Loucy (cell line): ENCODE measurements at regions not wholly inside any gene's neighbourhood (a gene's known extent, or its start where the extent isn't known, plus 50 kb on each side); places are given as distances from the start of the nearest gene placed in this dataset.

Experiments
- H2AFZ ChIP-seq: fragments of 200-600 bp; sonication (generic); 2 replicates; pipeline ENCODE4 v1.6.0; 2016; ENCODE audit warnings: antibody characterized with exemption, mild to moderate bottlenecking, low read length, moderate library complexity
- H3F3A ChIP-seq: fragments of 200-600 bp; 2 replicates; pipeline ENCODE4 v1.6.0; 2016; ENCODE audit warnings: antibody characterized with exemption, low read depth, mild to moderate bottlenecking
- H3K27me3 ChIP-seq: fragments of 200-600 bp; sonication (generic); 2 replicates; pipeline ENCODE4 v1.6.1; 2014; ENCODE audit warnings: low read length, mild to moderate bottlenecking; ENCODE audit not compliant: insufficient read depth, poor library complexity, severe bottlenecking
- H3K36me3 ChIP-seq: fragments of 200-600 bp; sonication (generic); 2 replicates; pipeline ENCODE4 v1.6.1; 2016; ENCODE audit warnings: low read length; ENCODE audit not compliant: insufficient read depth
- H3K4me1 ChIP-seq: fragments of 200-600 bp; sonication (generic); 2 replicates; pipeline ENCODE4 v1.5.1; 2014; ENCODE audit warnings: low read length, mild to moderate bottlenecking; ENCODE audit not compliant: insufficient read depth, poor library complexity, severe bottlenecking
- H3K4me2 ChIP-seq: fragments of 200-600 bp; sonication (generic); 2 replicates; pipeline ENCODE4 v1.6.0; 2014; ENCODE audit warnings: antibody characterized with exemption, low read length, low read depth, mild to moderate bottlenecking; ENCODE audit not compliant: poor library complexity, severe bottlenecking
- H3K4me3 ChIP-seq: fragments of 200-600 bp; sonication (generic); 2 replicates; pipeline ENCODE4 v1.5.1; 2014; ENCODE audit warnings: low read length, mild to moderate bottlenecking, mixed read lengths; ENCODE audit not compliant: poor library complexity, severe bottlenecking
- H3K79me2 ChIP-seq: fragments of 200-600 bp; sonication (generic); 2 replicates; pipeline ENCODE4 v1.6.1; 2014; ENCODE audit warnings: low read length; ENCODE audit not compliant: insufficient read depth
- H3K9ac ChIP-seq: fragments of 200-600 bp; sonication (generic); 2 replicates; pipeline ENCODE4 v1.6.0; 2014; ENCODE audit warnings: mild to moderate bottlenecking, low read depth, low read length, moderate library complexity; ENCODE audit not compliant: poor library complexity, severe bottlenecking
- H3K9me2 ChIP-seq: fragments of 200-600 bp; sonication (generic); replicated peaks from 2 replicates; pipeline ENCODE4 v1.6.1; 2016; ENCODE audit warnings: low read depth, low read length, mixed read lengths
- H3K9me3 ChIP-seq: fragments of 200-600 bp; sonication (generic); 2 replicates; pipeline ENCODE4 v1.6.1; 2014; ENCODE audit warnings: mild to moderate bottlenecking, antibody characterized with exemption, low read length, low read depth; ENCODE audit not compliant: insufficient read depth
- H4K20me1 ChIP-seq: fragments of 200-600 bp; sonication (generic); 2 replicates; pipeline ENCODE4 v1.6.0; 2014; ENCODE audit warnings: antibody characterized with exemption, low read length, mild to moderate bottlenecking; ENCODE audit not compliant: insufficient read depth, poor library complexity, severe bottlenecking
- CTCF ChIP-seq: fragments of 200-600 bp; sonication (generic); conservative IDR thresholded peaks from 2 replicates; pipeline ENCODE4 v1.5.1; 2014; ENCODE audit warnings: mild to moderate bottlenecking, antibody characterized with exemption, low read length
- EZH2phosphoT487 ChIP-seq: fragments of 200-600 bp; IDR thresholded peaks from 2 replicates; pipeline ENCODE4 v1.6.1; 2018; ENCODE audit warnings: antibody characterized with exemption, mild to moderate bottlenecking, moderate library complexity, borderline replicate concordance

- H3K9me2 ChIP-seq, result no peaks in the 10 kb centered on the region
- peaks cover 6% of the 10 kb centered on the region for H3K4me1 ChIP-seq
- H3K9ac ChIP-seq, result no peak overlapping the region
- H3K9me3 ChIP-seq, result no peaks in the 10 kb centered on the region
- no peaks in the 10 kb centered on the region for H3K36me3 ChIP-seq
- no peaks in the 10 kb centered on the region for H3K27me3 ChIP-seq
- no peaks in the 10 kb centered on the region for H3F3A ChIP-seq
- no peak overlapping the region for H3K4me2 ChIP-seq
- no peak overlapping the region for H3K4me3 ChIP-seq
- no peaks in the 10 kb centered on the region for H4K20me1 ChIP-seq
- H3K79me2 ChIP-seq, result no peaks in the 10 kb centered on the region
- H2AFZ ChIP-seq, result no peak overlapping the region
- TF ChIP-seq CTCF, result no peak
- TF ChIP-seq EZH2phosphoT487, result no peak
Measured at GRCh38 chr10:131549116-131549515, 237.6 kb upstream of the TCERG1L start.

GRCh38 chr10:131553121-131553520, 241.6 kb upstream of the TCERG1L start:
- Histone ChIP-seq H3K36me3 (no peaks in the 10 kb centered on the region), H3K9me2 (no peaks in the 10 kb centered on the region), H3K27me3 (no peaks in the 10 kb centered on the region), H3K9me3 (no peaks in the 10 kb centered on the region), H2AFZ (no peak overlapping the region), H3K4me2 (no peak overlapping the region), H3K79me2 (no peaks in the 10 kb centered on the region), H3K4me3 (no peak overlapping the region), H3K9ac (no peak overlapping the region), H3K4me1 (peaks cover 6% of the 10 kb centered on the region), H3F3A (no peaks in the 10 kb centered on the region), H4K20me1 (no peaks in the 10 kb centered on the region)
- TF ChIP-seq EZH2phosphoT487 (no peak), CTCF (no peak)

- Histone ChIP-seq H3K36me3 (no peaks in the 10 kb centered on the region), H4K20me1 (no peaks in the 10 kb centered on the region), H3K4me1 (peaks cover 6% of the 10 kb centered on the region), H3K4me3 (no peak overlapping the region), H3K9ac (no peak overlapping the region), H2AFZ (no peak overlapping the region), H3F3A (no peaks in the 10 kb centered on the region), H3K4me2 (no peak overlapping the region), H3K9me2 (no peaks in the 10 kb centered on the region), H3K79me2 (no peaks in the 10 kb centered on the region), H3K9me3 (no peaks in the 10 kb centered on the region), H3K27me3 (no peaks in the 10 kb centered on the region)
- TF ChIP-seq EZH2phosphoT487, result no peak
- TF ChIP-seq CTCF, result no peak
Measured at GRCh38 chr10:131553581-131553980, 242.1 kb upstream of the TCERG1L start.
